Spleen (tissue), 7 donors: ENCODE measurements at regions not wholly inside any gene's neighbourhood (a gene's known extent, or its start where the extent isn't known, plus 50 kb on each side); places are given as distances from the start of the nearest gene placed in this dataset.

ENCODE experiments used
- CTCF ChIP-seq, 11 experiments: fragments of 200-600 bp in 7 of 11; fragments of 450-650 bp in 4 of 11; sonication (generic) in 4 of 11; IDR thresholded peaks in 8 of 11; conservative IDR thresholded peaks in 3 of 11; 1 replicate in 7 of 11; 2 replicates in 4 of 11; pipeline versions ENCODE4 v1.4.0 to v1.8.0; 2016 to 2021; ENCODE audit warnings: antibody characterized with exemption in 11 of 11, inconsistent platforms in 4 of 11, mild to moderate bottlenecking in 1 of 11
- POLR2A ChIP-seq, 3 donors: fragments of 450-650 bp; IDR thresholded peaks; one replicate each; pipeline ENCODE4 v1.5.1; 2017; ENCODE audit warnings: antibody characterized with exemption in 3 of 3, mild to moderate bottlenecking in 1 of 3
- donor health status: DM: no; HTN: no; CAD: no; lungs with moderate emphysema.
- donor health status: DM: no; HTN: no; CAD: no.
- donor health status: DM: no; HTN: no; CAD: no.

- TF ChIP-seq CTCF (IDR thresholded peaks at IDR 0.05 in 8 of 11, conservative IDR thresholded peaks at IDR 0.05 in 3 of 11) (no peak), POLR2A (IDR thresholded peaks at IDR 0.05) (no peak)
Observed at GRCh38 chr1:36536727-36537126, 54.0 kb upstream of the CSF3R start.
